ENCODE measurements at regions not wholly inside any gene's neighbourhood (a gene's known extent, or its start where the extent isn't known, plus 50 kb on each side); places are given as distances from the start of the nearest gene placed in this dataset.
"Not testable (repeated sequence)": the region's sequence is repeated elsewhere in the genome, so short reads cannot be mapped to it uniquely, and the experiment has no call there.

GRCh38 chr6:170225852-170226417 is 64.9 kb downstream of the DLL1 start:
- Histone ChIP-seq H3K27me3 (ENCODE audit: insufficient read depth, low read length) (no peaks in the 10 kb centered on the region), H3K27ac (ENCODE audit: low read depth, low read length) (no peak overlapping the region), H3K4me3 (ENCODE audit: low read depth, low read length) (no peak overlapping the region)

GRCh38 chr6:170224694-170225660 is 65.9 kb downstream of the DLL1 start:
- Histone ChIP-seq H3K4me1 (ENCODE audit: control insufficient read depth, insufficient read depth, low read length, unreplicated experiment) (no peaks in the 10 kb centered on the region), H3K27me3 (ENCODE audit: insufficient read depth, low read length) (no peaks in the 10 kb centered on the region), H2AFZ (ENCODE audit: low read length, unreplicated experiment) (no peak overlapping the region), H3K4me3 (ENCODE audit: low read depth, low read length) (no peak overlapping the region), H3K27ac (ENCODE audit: low read depth, low read length) (no peak overlapping the region), H3K79me2 (ENCODE audit: control insufficient read depth, insufficient read depth, low read length, unreplicated experiment) (no peaks in the 10 kb centered on the region), H3K36me3 (ENCODE audit: insufficient read depth, low read length) (no peaks in the 10 kb centered on the region)

More at GRCh38 chr6:170225852-170226417, 64.9 kb downstream of the DLL1 start:
- H3K36me3 ChIP-seq (ENCODE audit: insufficient read depth, low read length): no peaks in the 10 kb centered on the region
- no peaks in the 10 kb centered on the region for H3K4me1 ChIP-seq (ENCODE audit: control insufficient read depth, insufficient read depth, low read length, unreplicated experiment)
- no peaks in the 10 kb centered on the region for H3K79me2 ChIP-seq (ENCODE audit: control insufficient read depth, insufficient read depth, low read length, unreplicated experiment)
- no peak overlapping the region for H2AFZ ChIP-seq (ENCODE audit: low read length, unreplicated experiment)

GRCh38 chr6:170223718-170224693 is 66.9 kb downstream of the DLL1 start:
- H3K36me3 ChIP-seq (ENCODE audit: insufficient read depth, low read length): no peaks in the 10 kb centered on the region
- H3K79me2 ChIP-seq (ENCODE audit: control insufficient read depth, insufficient read depth, low read length, unreplicated experiment): no peaks in the 10 kb centered on the region
- no peak overlapping the region for H3K27ac ChIP-seq (ENCODE audit: low read depth, low read length)
- no peaks in the 10 kb centered on the region for H3K4me1 ChIP-seq (ENCODE audit: control insufficient read depth, insufficient read depth, low read length, unreplicated experiment)
- no peak overlapping the region for H3K4me3 ChIP-seq (ENCODE audit: low read depth, low read length)
- H2AFZ ChIP-seq (ENCODE audit: low read length, unreplicated experiment): no peak overlapping the region
- no peaks in the 10 kb centered on the region for H3K27me3 ChIP-seq (ENCODE audit: insufficient read depth, low read length)

- Histone ChIP-seq H3K79me2 (ENCODE audit: control insufficient read depth, insufficient read depth, low read length, unreplicated experiment) (no peaks in the 10 kb centered on the region), H3K4me1 (ENCODE audit: control insufficient read depth, insufficient read depth, low read length, unreplicated experiment) (no peaks in the 10 kb centered on the region), H3K36me3 (ENCODE audit: insufficient read depth, low read length) (no peaks in the 10 kb centered on the region), H2AFZ (ENCODE audit: low read length, unreplicated experiment) (no peak overlapping the region), H3K27ac (ENCODE audit: low read depth, low read length) (no peak overlapping the region), H3K27me3 (ENCODE audit: insufficient read depth, low read length) (no peaks in the 10 kb centered on the region), H3K4me3 (ENCODE audit: low read depth, low read length) (no peak overlapping the region)
Measured at GRCh38 chr6:170222498-170223471, 68.1 kb downstream of the DLL1 start.

GRCh38 chr6:170221753-170222400 is 69.0 kb downstream of the DLL1 start:
- Histone ChIP-seq H3K27ac (ENCODE audit: low read depth, low read length) (no peak overlapping the region), H3K4me3 (ENCODE audit: low read depth, low read length) (no peak overlapping the region), H3K79me2 (ENCODE audit: control insufficient read depth, insufficient read depth, low read length, unreplicated experiment) (no peaks in the 10 kb centered on the region), H3K36me3 (ENCODE audit: insufficient read depth, low read length) (no peaks in the 10 kb centered on the region), H3K4me1 (ENCODE audit: control insufficient read depth, insufficient read depth, low read length, unreplicated experiment) (no peaks in the 10 kb centered on the region), H3K27me3 (ENCODE audit: insufficient read depth, low read length) (no peaks in the 10 kb centered on the region), H2AFZ (ENCODE audit: low read length, unreplicated experiment) (no peak overlapping the region)

GRCh38 chr6:170221052-170221752 is 69.7 kb downstream of the DLL1 start:
- H2AFZ ChIP-seq (ENCODE audit: low read length, unreplicated experiment): no peak overlapping the region
- no peaks in the 10 kb centered on the region for H3K36me3 ChIP-seq (ENCODE audit: insufficient read depth, low read length)
- no peaks in the 10 kb centered on the region for H3K4me1 ChIP-seq (ENCODE audit: control insufficient read depth, insufficient read depth, low read length, unreplicated experiment)
- no peaks in the 10 kb centered on the region for H3K79me2 ChIP-seq (ENCODE audit: control insufficient read depth, insufficient read depth, low read length, unreplicated experiment)
- H3K27me3 ChIP-seq (ENCODE audit: insufficient read depth, low read length): no peaks in the 10 kb centered on the region
- H3K27ac ChIP-seq (ENCODE audit: low read depth, low read length): no peak overlapping the region
- H3K4me3 ChIP-seq (ENCODE audit: low read depth, low read length): no peak overlapping the region

- H2AFZ ChIP-seq (ENCODE audit: low read length, unreplicated experiment); H3K27ac ChIP-seq (ENCODE audit: low read depth, low read length); H3K27me3 ChIP-seq (ENCODE audit: insufficient read depth, low read length); H3K79me2 ChIP-seq (ENCODE audit: control insufficient read depth, insufficient read depth, low read length, unreplicated experiment); H3K36me3 ChIP-seq (ENCODE audit: insufficient read depth, low read length); H3K4me1 ChIP-seq (ENCODE audit: control insufficient read depth, insufficient read depth, low read length, unreplicated experiment); H3K4me3 ChIP-seq (ENCODE audit: low read depth, low read length): not testable (repeated sequence)
Measured at GRCh38 chr6:170213637-170214018, 77.2 kb downstream of the DLL1 start.

GRCh38 chr6:170212956-170213636 is 77.8 kb downstream of the DLL1 start:
- Histone ChIP-seq H3K36me3 (ENCODE audit: insufficient read depth, low read length) (no peaks in the 10 kb centered on the region), H3K27me3 (ENCODE audit: insufficient read depth, low read length) (no peaks in the 10 kb centered on the region)

More at GRCh38 chr6:170212956-170213636, 77.8 kb downstream of the DLL1 start:
- no peak overlapping the region for H3K27ac ChIP-seq (ENCODE audit: low read depth, low read length)
- no peak overlapping the region for H3K4me3 ChIP-seq (ENCODE audit: low read depth, low read length)
- H2AFZ ChIP-seq (ENCODE audit: low read length, unreplicated experiment): no peak overlapping the region
- no peaks in the 10 kb centered on the region for H3K4me1 ChIP-seq (ENCODE audit: control insufficient read depth, insufficient read depth, low read length, unreplicated experiment)
- no peaks in the 10 kb centered on the region for H3K79me2 ChIP-seq (ENCODE audit: control insufficient read depth, insufficient read depth, low read length, unreplicated experiment)
